Esophagus squamous epithelium (tissue), 4 donors: ENCODE measurements at regions not wholly inside any gene's neighbourhood (a gene's known extent, or its start where the extent isn't known, plus 50 kb on each side); places are given as distances from the start of the nearest gene placed in this dataset.

Experiments used
- CTCF ChIP-seq, 6 experiments: fragments of 450-650 bp in 4 of 6; fragments of 200-600 bp in 2 of 6; sonication (generic) in 2 of 6; IDR thresholded peaks; one replicate each; pipeline ENCODE4 v1.5.1; 2016 to 2019; ENCODE audit warnings: antibody characterized with exemption in 6 of 6, mild to moderate bottlenecking in 4 of 6, moderate library complexity in 4 of 6
- POLR2A ChIP-seq, 4 donors: fragments of 450-650 bp; IDR thresholded peaks; one replicate each; pipeline ENCODE4 v1.6.1; 2017; ENCODE audit warnings: antibody characterized with exemption in 4 of 4, mild to moderate bottlenecking in 4 of 4, moderate library complexity in 3 of 4

- TF ChIP-seq CTCF (IDR thresholded peaks at IDR 0.05) (no peak), POLR2A (IDR thresholded peaks at IDR 0.05) (no peak)
Measured at GRCh38 chr1:222877854-222878253, 63.0 kb downstream of the DISP1 start.
